DND-41 (cell line): ENCODE measurements at regions not wholly inside any gene's neighbourhood (a gene's known extent, or its start where the extent isn't known, plus 50 kb on each side); places are given as distances from the start of the nearest gene placed in this dataset.

Experiments used
- EZH2 ChIP-seq: IDR thresholded peaks from 3 replicates; pipeline ENCODE4 v1.6.1; 2012; ENCODE audit warnings: borderline replicate concordance, low read depth, mild to moderate bottlenecking, moderate library complexity, low read length, inconsistent platforms; ENCODE audit not compliant: severe bottlenecking
- TF ChIP-seq, protein P1 (sequence below): IDR thresholded peaks from 2 replicates; pipeline ENCODE4 v1.5.1; 2012; ENCODE audit warnings: borderline replicate concordance, low read length, moderate library complexity, mild to moderate bottlenecking; ENCODE audit not compliant: poor library complexity, severe bottlenecking; ENCODE audit errors: extremely low read depth

DNA sequence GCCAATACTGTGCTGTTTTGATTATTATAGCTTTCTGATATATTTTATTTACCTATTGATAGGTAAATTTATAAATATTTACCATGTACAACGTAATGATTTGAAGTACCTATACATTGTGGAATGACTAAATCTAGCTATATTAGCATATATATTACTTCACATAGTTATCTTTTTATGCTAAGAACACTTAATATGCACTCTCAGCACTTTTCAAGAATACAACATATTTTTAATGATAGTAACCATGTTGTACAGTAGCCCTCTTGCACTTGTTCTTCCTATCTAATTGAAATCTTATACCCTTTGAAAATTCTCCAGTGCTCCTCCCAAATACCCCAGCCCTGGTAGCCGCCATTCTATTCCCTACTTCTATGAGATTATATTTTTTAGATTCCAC is 604.0 kb upstream of the KIF2B start:
- TF ChIP-seq, protein P1, sequence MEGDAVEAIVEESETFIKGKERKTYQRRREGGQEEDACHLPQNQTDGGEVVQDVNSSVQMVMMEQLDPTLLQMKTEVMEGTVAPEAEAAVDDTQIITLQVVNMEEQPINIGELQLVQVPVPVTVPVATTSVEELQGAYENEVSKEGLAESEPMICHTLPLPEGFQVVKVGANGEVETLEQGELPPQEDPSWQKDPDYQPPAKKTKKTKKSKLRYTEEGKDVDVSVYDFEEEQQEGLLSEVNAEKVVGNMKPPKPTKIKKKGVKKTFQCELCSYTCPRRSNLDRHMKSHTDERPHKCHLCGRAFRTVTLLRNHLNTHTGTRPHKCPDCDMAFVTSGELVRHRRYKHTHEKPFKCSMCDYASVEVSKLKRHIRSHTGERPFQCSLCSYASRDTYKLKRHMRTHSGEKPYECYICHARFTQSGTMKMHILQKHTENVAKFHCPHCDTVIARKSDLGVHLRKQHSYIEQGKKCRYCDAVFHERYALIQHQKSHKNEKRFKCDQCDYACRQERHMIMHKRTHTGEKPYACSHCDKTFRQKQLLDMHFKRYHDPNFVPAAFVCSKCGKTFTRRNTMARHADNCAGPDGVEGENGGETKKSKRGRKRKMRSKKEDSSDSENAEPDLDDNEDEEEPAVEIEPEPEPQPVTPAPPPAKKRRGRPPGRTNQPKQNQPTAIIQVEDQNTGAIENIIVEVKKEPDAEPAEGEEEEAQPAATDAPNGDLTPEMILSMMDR: no peak
- no peak for TF ChIP-seq EZH2
